HepG2 (cell line): ENCODE measurements at regions not wholly inside any gene's neighbourhood (a gene's known extent, or its start where the extent isn't known, plus 50 kb on each side); places are given as distances from the start of the nearest gene placed in this dataset.

Source experiments
- ATAC-seq: fragments of 200-7000 bp; cut with Tn5 transposase; 3 replicates; pipeline ENCODE4 v1.9.1; 2020; ENCODE audit warnings: mild to moderate bottlenecking, moderate library complexity
- BruUV-seq: library from RNA; stranded (reverse); fragments of 400-500 nt; replicated peaks from 2 replicates; lab custom pipeline; 2021; lab: Mats Ljungman, UMichigan
- CTCF ChIA-PET: fragments of 300-600 bp; formaldehyde crosslinking; extraction: SDS; loops from one replicate; lab custom pipeline; 2021; ENCODE audit warnings: low total read pairs, inconsistent platforms, low intra/inter-chr PET ratio; lab: Yijun Ruan, JAX
- POLR2A ChIA-PET: fragments of 350-600 bp; sonication (Branson Sonifier 250); formaldehyde crosslinking; loops from one replicate; lab custom pipeline; 2020; ENCODE audit warnings: antibody characterized with exemption, inconsistent platforms; lab: Yijun Ruan, JAX
- DNase-seq: peaks from one replicate; pipeline ENCODE4 v3.0.0-alpha.2; 2015; ENCODE audit warnings: low spot score
- FAIRE-seq: peaks from 3 replicates; lab custom pipeline; 2011; peaks lifted over from hg19 to GRCh38; lab: Jason Lieb, UNC
- H2AFZ ChIP-seq: one replicate; pipeline ENCODE4 v1.6.1; 2011; ENCODE audit warnings: low read length, inconsistent platforms
- H3K27ac ChIP-seq: fragments of 300-600 bp; 3 replicates; pipeline ENCODE4 v1.8.0; 2011; ENCODE audit warnings: mixed run types, mild to moderate bottlenecking, mixed read lengths, low read length, inconsistent platforms; ENCODE audit not compliant: insufficient read depth; ENCODE audit errors: extremely low read length
- H3K27me3 ChIP-seq, 2 experiments: fragments of 200-600 bp in 1 of 2; 2 replicates in 1 of 2; 3 replicates in 1 of 2; pipeline versions ENCODE4 v1.6.0 to v1.8.0; 2011; ENCODE audit warnings: low read length in 2 of 2, mild to moderate bottlenecking in 2 of 2, moderate library complexity in 2 of 2, inconsistent platforms in 1 of 2; ENCODE audit not compliant: insufficient read depth in 2 of 2, control insufficient read depth in 1 of 2
- H3K36me3 ChIP-seq, 2 experiments: fragments of 200-600 bp in 1 of 2; replicated peaks in 1 of 2; 2 replicates in 1 of 2; 3 replicates in 1 of 2; pipeline versions ENCODE4 v1.5.1 to v1.8.0; 2011; ENCODE audit warnings: low read length in 2 of 2, inconsistent platforms in 1 of 2; ENCODE audit not compliant: insufficient read depth in 2 of 2, control insufficient read depth in 1 of 2
- H3K4me1 ChIP-seq: 2 replicates; pipeline ENCODE4 v1.5.1; 2012; ENCODE audit warnings: low read length, inconsistent platforms; ENCODE audit not compliant: insufficient read depth
- H3K4me2 ChIP-seq: 2 replicates; pipeline ENCODE4 v1.6.0; 2011; ENCODE audit warnings: low read depth, low read length, inconsistent platforms
- H3K4me3 ChIP-seq, 3 experiments: fragments of 200-600 bp in 1 of 3; sonication (generic), shearing (Covaris generic) in 1 of 3; replicated peaks in 1 of 3; 2 replicates each; pipeline ENCODE4 v1.5.1; 2011 to 2016; ENCODE audit warnings: low read length in 3 of 3, inconsistent platforms in 2 of 3, low read depth in 2 of 3, mild to moderate bottlenecking in 2 of 3, control low read depth in 1 of 3, mixed read lengths in 1 of 3; ENCODE audit not compliant: insufficient read depth in 1 of 3
- H3K79me2 ChIP-seq: one replicate; pipeline ENCODE4 v1.6.1; 2011; ENCODE audit warnings: low read length, inconsistent platforms; ENCODE audit not compliant: insufficient read depth
- H3K9ac ChIP-seq: 2 replicates; pipeline ENCODE4 v1.6.0; 2011; ENCODE audit warnings: mild to moderate bottlenecking, low read depth, low read length, inconsistent platforms; ENCODE audit not compliant: insufficient read depth
- H3K9me3 ChIP-seq: 2 replicates; pipeline ENCODE4 v1.5.1; 2012; ENCODE audit warnings: mild to moderate bottlenecking, low read length
- H4K20me1 ChIP-seq: 2 replicates; pipeline ENCODE4 v1.6.0; 2011; ENCODE audit warnings: inconsistent platforms, mild to moderate bottlenecking, low read length, moderate library complexity; ENCODE audit not compliant: insufficient read depth
- EZH2 ChIP-seq: conservative IDR thresholded peaks from 2 replicates; pipeline ENCODE4 v1.6.1; 2012; ENCODE audit warnings: mild to moderate bottlenecking, low read depth, low read length, moderate library complexity
- FOSL2 ChIP-seq: sonication (generic); formaldehyde crosslinking; IDR thresholded peaks from 2 replicates; pipeline ENCODE4 v1.4.0; 2020; ENCODE audit warnings: missing genetic modification reagents
- FOXP4 ChIP-seq: sonication (generic); formaldehyde crosslinking; IDR thresholded peaks from 2 replicates; pipeline ENCODE4 v1.4.0; 2020; ENCODE audit warnings: missing genetic modification reagents
- GABPB1 ChIP-seq: IDR thresholded peaks from 2 replicates; pipeline ENCODE4 v1.6.1; 2016; ENCODE audit warnings: mild to moderate bottlenecking, missing genetic modification reagents, moderate library complexity, missing compliant biosample characterization
- HOXA7 ChIP-seq: sonication (generic); formaldehyde crosslinking; IDR thresholded peaks from 2 replicates; pipeline ENCODE4 v1.8.1; 2022; ENCODE audit warnings: mild to moderate bottlenecking, missing genetic modification reagents, moderate library complexity
- MAFF ChIP-seq: IDR thresholded peaks from 2 replicates; pipeline ENCODE4 v1.6.1; 2011; ENCODE audit warnings: low read depth, low read length, improper control_type of control experiment
- MAFK ChIP-seq, 2 experiments: IDR thresholded peaks in 1 of 2; conservative IDR thresholded peaks in 1 of 2; 2 replicates each; pipeline ENCODE4 v1.6.1; 2011; ENCODE audit warnings: improper control_type of control experiment in 2 of 2, low read length in 2 of 2
- NR2F2 ChIP-seq: IDR thresholded peaks from 2 replicates; pipeline ENCODE4 v1.6.1; 2012; ENCODE audit warnings: low read depth, inconsistent platforms, borderline replicate concordance
- RARA ChIP-seq: IDR thresholded peaks from 2 replicates; pipeline ENCODE4 v1.6.1; 2016; ENCODE audit warnings: missing genetic modification reagents, missing compliant biosample characterization
- SMAD1 ChIP-seq: sonication (generic); formaldehyde crosslinking; IDR thresholded peaks from 2 replicates; pipeline ENCODE4 v1.4.0; 2020; ENCODE audit warnings: missing genetic modification reagents, low read depth, mild to moderate bottlenecking, borderline replicate concordance
- SRF ChIP-seq: IDR thresholded peaks from 2 replicates; pipeline ENCODE4 v1.6.1; 2011; ENCODE audit warnings: mild to moderate bottlenecking, low read depth, low read length, moderate library complexity
- ZBTB34 ChIP-seq: sonication (generic); formaldehyde crosslinking; IDR thresholded peaks from 2 replicates; pipeline ENCODE4 v1.8.0; 2022; ENCODE audit warnings: mild to moderate bottlenecking, missing genetic modification reagents
- ZFX ChIP-seq: sonication (generic); formaldehyde crosslinking; IDR thresholded peaks from 2 replicates; pipeline ENCODE4 v1.4.0; 2020; ENCODE audit warnings: mild to moderate bottlenecking, low read depth, missing genetic modification reagents, moderate library complexity
- ZNF124 ChIP-seq: sonication (generic); formaldehyde crosslinking; IDR thresholded peaks from 2 replicates; pipeline ENCODE4 v1.4.0; 2020; ENCODE audit warnings: missing genetic modification reagents
- ZNF234 ChIP-seq: sonication (generic); formaldehyde crosslinking; conservative IDR thresholded peaks from 2 replicates; pipeline ENCODE4 v1.5.1; 2020; ENCODE audit warnings: mild to moderate bottlenecking, missing genetic modification reagents
- ZNF451 ChIP-seq: sonication (generic); formaldehyde crosslinking; IDR thresholded peaks from 2 replicates; pipeline ENCODE4 v1.5.0; 2020; ENCODE audit warnings: mild to moderate bottlenecking, missing genetic modification reagents
- ZNF619 ChIP-seq: sonication (generic); formaldehyde crosslinking; IDR thresholded peaks from 2 replicates; pipeline ENCODE4 v1.4.0; 2020; ENCODE audit warnings: mild to moderate bottlenecking, missing genetic modification reagents
- WGBS: methylation state at CpG from one replicate; pipeline ENCODE4 v1.1.6; 2017; ENCODE audit warnings: low lambda C conversion rate; 5-methylcytosine and 5-hydroxymethylcytosine counted together
- in situ Hi-C: cut with HindIII; loops from 2 replicates; pipeline ENCODE4 v1.10.0; 2017; ENCODE audit warnings: low pct_unique_long_range_greater_than_20kb; ENCODE audit not compliant: extremely low pct_ligation_motif_present
- intact Hi-C: fragments of 100-400 bp; cut with micrococcal nuclease; formaldehyde crosslinking; loops from one replicate; pipeline ENCODE4 v1.10.0; 2022; ENCODE audit not compliant: unreplicated experiment

- H2AFZ ChIP-seq: no peak overlapping the region
- H3K36me3 ChIP-seq: no peaks in the 10 kb centered on the region; a peak in 1 of 5 replicates
- H3K9me3 ChIP-seq: peaks cover 38% of the 10 kb centered on the region
- intact Hi-C loops: no loop called here
- no peaks in the 10 kb centered on the region for H4K20me1 ChIP-seq
- ChIA-PET POLR2A (no interaction called here), CTCF (no interaction called here)
- WGBS: 0% methylated on average over 2 of the region's 2 CpGs
- H3K27ac ChIP-seq: no peak overlapping the region
- in situ Hi-C loops: no loop called here
- no peak for ATAC-seq
- H3K27me3 ChIP-seq: no peaks in the 10 kb centered on the region
- H3K4me3 ChIP-seq: no peak overlapping the region
- no peaks in the 10 kb centered on the region for H3K79me2 ChIP-seq
- no TSS peak for BruUV-seq
- FAIRE-seq: no peak
- TF ChIP-seq MAFK (conservative IDR thresholded peaks at IDR 0.05 in 1 of 2, IDR thresholded peaks at IDR 0.05 in 1 of 2; ENCODE audit: low read length in 2 of 2) (peak; percentile 21 to 64; a peak in 3 of 4 replicates), MAFF (peak; percentile 45; the same call in 1 of the 2 replicates), ZNF124 (CRISPR knock-in tag) (no peak), FOSL2 (no peak), HOXA7 (no peak), SRF (no peak), EZH2 (no peak)
- H3K4me1 ChIP-seq: no peaks in the 10 kb centered on the region
- H3K4me2 ChIP-seq: no peak overlapping the region
- DNase-seq: no peak
- no peak overlapping the region for H3K9ac ChIP-seq
These were observed 2135.5 kb downstream of the PCDH7 start for GRCh38 chr4:32855622-32856021.

GRCh38 chr4:32858361-32858760 lies 2138.2 kb downstream of the PCDH7 start:
- BruUV-seq: no TSS peak
- in situ Hi-C loops (no loop called here), intact Hi-C loops (no loop called here)
- DNase-seq (no peak), ATAC-seq (no peak), FAIRE-seq (no peak)
- POLR2A ChIA-PET: no interaction called here
- Histone ChIP-seq H3K36me3 (no peaks in the 10 kb centered on the region), H3K79me2 (no peaks in the 10 kb centered on the region), H3K27me3 (no peaks in the 10 kb centered on the region), H4K20me1 (no peaks in the 10 kb centered on the region), H2AFZ (no peak overlapping the region), H3K9me3 (peaks cover 18% of the 10 kb centered on the region), H3K4me3 (no peak overlapping the region), H3K9ac (no peak overlapping the region), H3K4me2 (no peak overlapping the region), H3K27ac (no peak overlapping the region), H3K4me1 (no peaks in the 10 kb centered on the region)
- WGBS: 5% methylated on average over 1 of the region's 1 CpG
- CTCF ChIA-PET: no interaction called here
- no peak for TF ChIP-seq NR2F2
- TF ChIP-seq ZNF234: no peak
- no peak for TF ChIP-seq ZFX (CRISPR knock-in tag)
- no peak for TF ChIP-seq GABPB1 (CRISPR knock-in tag)
- TF ChIP-seq RARA (CRISPR knock-in tag): no peak
- TF ChIP-seq FOXP4 (CRISPR knock-in tag): no peak
- TF ChIP-seq SMAD1: no peak
- no peak for TF ChIP-seq ZBTB34 (CRISPR knock-in tag)
- no peak for TF ChIP-seq ZNF451 (CRISPR knock-in tag)
- no peak for TF ChIP-seq ZNF619 (CRISPR knock-in tag)
